NB4 (cell line): ENCODE measurements at regions not wholly inside any gene's neighbourhood (a gene's known extent, or its start where the extent isn't known, plus 50 kb on each side); places are given as distances from the start of the nearest gene placed in this dataset.

ENCODE experiments used
- POLR2A ChIP-seq: IDR thresholded peaks from 2 replicates; pipeline ENCODE4 v1.6.1; 2011; ENCODE audit warnings: mild to moderate bottlenecking; ENCODE audit not compliant: insufficient read length; ENCODE audit errors: extremely low read depth
- TF ChIP-seq, protein P1 (sequence below): IDR thresholded peaks from one replicate; pipeline ENCODE4 v1.5.1; 2012; ENCODE audit warnings: low read depth, low read length

DNA sequence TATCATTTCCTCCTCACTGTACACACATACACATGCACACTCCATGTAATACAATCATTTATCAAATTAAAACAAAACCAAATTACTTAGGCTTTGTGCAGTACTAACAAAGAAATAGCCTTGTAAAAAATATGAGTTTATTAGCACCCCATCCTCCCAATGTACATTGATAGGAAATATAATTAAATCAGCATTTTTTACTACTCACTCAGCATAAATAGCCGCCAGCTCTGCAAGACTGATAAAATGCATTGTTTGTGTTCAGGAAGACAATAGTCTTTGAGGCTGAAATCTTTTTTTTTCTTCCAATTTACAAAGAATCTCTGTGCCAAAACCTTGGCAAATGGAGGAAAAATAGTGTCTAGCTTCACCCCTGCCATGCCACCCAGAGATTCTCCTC lies 497.6 kb upstream of the ADAMTS16 start:
- TF ChIP-seq, protein P1, sequence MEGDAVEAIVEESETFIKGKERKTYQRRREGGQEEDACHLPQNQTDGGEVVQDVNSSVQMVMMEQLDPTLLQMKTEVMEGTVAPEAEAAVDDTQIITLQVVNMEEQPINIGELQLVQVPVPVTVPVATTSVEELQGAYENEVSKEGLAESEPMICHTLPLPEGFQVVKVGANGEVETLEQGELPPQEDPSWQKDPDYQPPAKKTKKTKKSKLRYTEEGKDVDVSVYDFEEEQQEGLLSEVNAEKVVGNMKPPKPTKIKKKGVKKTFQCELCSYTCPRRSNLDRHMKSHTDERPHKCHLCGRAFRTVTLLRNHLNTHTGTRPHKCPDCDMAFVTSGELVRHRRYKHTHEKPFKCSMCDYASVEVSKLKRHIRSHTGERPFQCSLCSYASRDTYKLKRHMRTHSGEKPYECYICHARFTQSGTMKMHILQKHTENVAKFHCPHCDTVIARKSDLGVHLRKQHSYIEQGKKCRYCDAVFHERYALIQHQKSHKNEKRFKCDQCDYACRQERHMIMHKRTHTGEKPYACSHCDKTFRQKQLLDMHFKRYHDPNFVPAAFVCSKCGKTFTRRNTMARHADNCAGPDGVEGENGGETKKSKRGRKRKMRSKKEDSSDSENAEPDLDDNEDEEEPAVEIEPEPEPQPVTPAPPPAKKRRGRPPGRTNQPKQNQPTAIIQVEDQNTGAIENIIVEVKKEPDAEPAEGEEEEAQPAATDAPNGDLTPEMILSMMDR: no peak
- no peak for TF ChIP-seq POLR2A
